ENCODE measurements at regions not wholly inside any gene's neighbourhood (a gene's known extent, or its start where the extent isn't known, plus 50 kb on each side); places are given as distances from the start of the nearest gene placed in this dataset.

DNA sequence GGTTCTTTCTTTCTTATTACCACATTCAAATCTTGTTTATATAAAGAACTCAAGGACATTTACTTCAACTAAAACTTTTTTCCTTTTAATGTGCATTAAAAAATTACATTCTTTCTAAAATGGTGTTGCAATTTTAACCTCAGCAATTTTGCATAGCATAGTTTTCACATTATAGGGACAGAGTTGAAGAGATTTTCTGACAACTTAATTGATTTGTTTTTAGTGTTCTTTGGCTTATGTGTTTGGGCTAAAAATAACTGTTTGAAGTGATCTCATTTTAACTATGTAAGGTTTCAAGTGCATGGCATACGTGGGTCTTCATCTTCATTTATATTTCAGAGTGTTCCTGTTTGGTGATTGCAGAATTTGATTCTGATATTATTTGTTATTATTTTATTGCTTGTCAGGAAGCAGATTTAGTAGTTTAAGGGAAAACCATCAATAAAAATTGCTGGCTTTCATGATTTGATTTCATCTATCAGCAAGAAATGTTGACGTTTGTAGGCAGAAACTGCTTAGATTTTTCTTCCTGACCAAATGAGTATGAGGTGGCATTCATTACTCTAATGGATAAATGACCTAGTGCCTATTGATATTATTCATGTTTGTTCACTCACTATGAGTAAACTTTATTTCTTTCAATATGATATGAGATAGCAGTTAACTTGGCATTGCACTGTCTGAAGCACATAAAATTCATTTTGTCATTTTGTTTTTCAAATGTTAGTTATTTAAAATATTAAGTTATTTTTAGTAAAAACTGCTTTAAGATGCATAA lies 398.4 kb downstream of the NUP35 start:
- H3K27me3 ChIP-seq (replicated peaks; ENCODE audit: insufficient read depth) = no peaks in the 10 kb centered on the region
- H3K4me1 ChIP-seq (ENCODE audit: insufficient read depth) = no peaks in the 10 kb centered on the region
- H3K9ac ChIP-seq = no peak overlapping the region
- no peaks in the 10 kb centered on the region for H3K9me3 ChIP-seq (ENCODE audit: low read depth)
- no peak overlapping the region for H3K4me3 ChIP-seq
- no peaks in the 10 kb centered on the region for H3K79me2 ChIP-seq (ENCODE audit: insufficient read depth)
- no peaks in the 10 kb centered on the region for H3K36me3 ChIP-seq (ENCODE audit: low read depth)
- H3K9me2 ChIP-seq (ENCODE audit: insufficient read depth) = no peaks in the 10 kb centered on the region
- H3F3A ChIP-seq (ENCODE audit: insufficient read depth) = no peaks in the 10 kb centered on the region
- H4K20me1 ChIP-seq (ENCODE audit: insufficient read depth) = no peaks in the 10 kb centered on the region
- TF ChIP-seq EZH2 (IDR thresholded peaks at IDR 0.05; ENCODE audit: insufficient read depth, poor library complexity, severe bottlenecking) (no peak), EZH2phosphoT487 (IDR thresholded peaks at IDR 0.05; ENCODE audit: insufficient read depth, low read depth) (no peak)
- 7 to 8% methylated on average over 2 of the region's 2 CpGs for WGBS, 2 experiments (ENCODE audit: low coverage in 1 of 2, low lambda C conversion rate in 2 of 2, missing lambda C conversion rate in 2 of 2)
- no peak for DNase-seq
- no peak overlapping the region for H3K4me2 ChIP-seq (ENCODE audit: unreplicated experiment)
- no peak overlapping the region for H2AFZ ChIP-seq
- in situ Hi-C loops (cut with MboI) = no loop called here
- H3K27ac ChIP-seq = no peak overlapping the region

DNA sequence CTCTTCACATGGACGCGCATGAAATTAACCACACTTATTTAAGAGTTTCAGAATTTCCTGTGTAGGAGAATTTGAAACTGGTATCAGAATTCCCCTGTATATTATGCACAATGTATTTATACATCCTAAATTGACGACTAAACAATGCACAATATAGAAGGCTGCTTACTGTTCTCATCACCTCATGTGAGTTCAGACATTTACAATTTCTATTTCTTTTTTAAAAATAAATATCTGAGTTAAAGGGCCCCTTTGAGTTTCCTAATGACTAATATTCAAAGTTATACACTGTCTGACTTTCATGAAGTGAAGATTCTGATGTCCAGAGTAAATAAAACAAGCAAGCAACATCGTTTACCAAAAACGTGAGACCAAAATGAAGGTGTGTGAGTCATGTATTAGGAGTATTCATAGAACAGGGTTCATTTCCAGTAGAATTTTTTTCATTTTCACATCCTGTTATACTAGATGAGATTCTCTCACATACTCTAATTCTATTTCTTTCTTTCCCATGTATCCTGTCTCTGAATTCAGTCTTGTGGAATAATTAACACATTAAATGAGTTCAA lies 406.2 kb downstream of the NUP35 start:
- no peak for DNase-seq
- H2AFZ ChIP-seq = no peak overlapping the region
- no peaks in the 10 kb centered on the region for H3K9me3 ChIP-seq (ENCODE audit: low read depth)
- no peak overlapping the region for H3K9ac ChIP-seq
- no peak overlapping the region for H3K4me3 ChIP-seq
- H3K9me2 ChIP-seq (ENCODE audit: insufficient read depth) = no peaks in the 10 kb centered on the region
- H3K4me1 ChIP-seq (ENCODE audit: insufficient read depth) = no peaks in the 10 kb centered on the region
- no peaks in the 10 kb centered on the region; the same call in 1 of the 2 replicates for H3K36me3 ChIP-seq (ENCODE audit: low read depth)
- H4K20me1 ChIP-seq (ENCODE audit: insufficient read depth) = no peaks in the 10 kb centered on the region
- H3F3A ChIP-seq (ENCODE audit: insufficient read depth) = no peaks in the 10 kb centered on the region
- H3K27me3 ChIP-seq (replicated peaks; ENCODE audit: insufficient read depth) = no peaks in the 10 kb centered on the region
- H3K4me2 ChIP-seq (ENCODE audit: unreplicated experiment) = no peak overlapping the region
- H3K79me2 ChIP-seq (ENCODE audit: insufficient read depth) = no peaks in the 10 kb centered on the region
- in situ Hi-C loops (cut with MboI) = no loop called here
- 26 to 28% methylated on average over 5 of the region's 5 CpGs for WGBS, 2 experiments (ENCODE audit: low coverage in 1 of 2, low lambda C conversion rate in 2 of 2, missing lambda C conversion rate in 2 of 2)
- TF ChIP-seq EZH2phosphoT487 (IDR thresholded peaks at IDR 0.05; ENCODE audit: insufficient read depth, low read depth) = no peak
- TF ChIP-seq EZH2 (IDR thresholded peaks at IDR 0.05; ENCODE audit: insufficient read depth, poor library complexity, severe bottlenecking) = no peak
- no peak overlapping the region for H3K27ac ChIP-seq

DNA sequence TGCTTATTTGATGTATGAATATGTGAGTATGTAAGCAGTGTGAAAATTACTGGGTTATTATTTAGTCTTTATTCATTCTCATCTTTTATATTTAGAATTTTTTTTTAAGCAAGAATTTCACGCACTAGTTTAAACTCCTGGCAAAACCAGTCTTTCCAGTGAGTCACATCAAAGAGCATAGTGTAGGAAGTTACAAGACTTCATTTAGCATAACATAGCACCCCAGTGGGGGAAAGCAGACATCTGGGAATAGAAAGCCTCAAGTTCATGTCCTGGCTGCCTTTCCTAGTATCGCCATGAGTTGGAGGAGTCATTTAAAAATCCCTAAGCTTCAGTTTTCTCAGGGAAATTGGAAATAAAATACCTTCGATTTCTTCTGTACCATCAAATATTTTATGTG lies 408.3 kb downstream of the NUP35 start:
- Histone ChIP-seq H3K9me3 (ENCODE audit: low read depth) (no peaks in the 10 kb centered on the region), H4K20me1 (ENCODE audit: insufficient read depth) (no peaks in the 10 kb centered on the region), H3F3A (ENCODE audit: insufficient read depth) (no peaks in the 10 kb centered on the region), H3K36me3 (ENCODE audit: low read depth) (no peaks in the 10 kb centered on the region; the same call in 1 of the 2 replicates), H3K27me3 (replicated peaks; ENCODE audit: insufficient read depth) (no peaks in the 10 kb centered on the region), H3K9me2 (ENCODE audit: insufficient read depth) (no peaks in the 10 kb centered on the region), H3K4me3 (no peak overlapping the region), H3K27ac (no peak overlapping the region), H3K4me1 (ENCODE audit: insufficient read depth) (no peaks in the 10 kb centered on the region), H3K9ac (no peak overlapping the region), H2AFZ (no peak overlapping the region), H3K79me2 (ENCODE audit: insufficient read depth) (no peaks in the 10 kb centered on the region), H3K4me2 (ENCODE audit: unreplicated experiment) (no peak overlapping the region)
- no peak for DNase-seq
- no peak for TF ChIP-seq EZH2 (IDR thresholded peaks at IDR 0.05; ENCODE audit: insufficient read depth, poor library complexity, severe bottlenecking)
- TF ChIP-seq EZH2phosphoT487 (IDR thresholded peaks at IDR 0.05; ENCODE audit: insufficient read depth, low read depth) = no peak
- WGBS, 2 experiments (ENCODE audit: low coverage in 1 of 2, low lambda C conversion rate in 2 of 2, missing lambda C conversion rate in 2 of 2) = 3 to 7% methylated on average over 3 of the region's 3 CpGs
- in situ Hi-C loops (cut with MboI) = no loop called here

DNA sequence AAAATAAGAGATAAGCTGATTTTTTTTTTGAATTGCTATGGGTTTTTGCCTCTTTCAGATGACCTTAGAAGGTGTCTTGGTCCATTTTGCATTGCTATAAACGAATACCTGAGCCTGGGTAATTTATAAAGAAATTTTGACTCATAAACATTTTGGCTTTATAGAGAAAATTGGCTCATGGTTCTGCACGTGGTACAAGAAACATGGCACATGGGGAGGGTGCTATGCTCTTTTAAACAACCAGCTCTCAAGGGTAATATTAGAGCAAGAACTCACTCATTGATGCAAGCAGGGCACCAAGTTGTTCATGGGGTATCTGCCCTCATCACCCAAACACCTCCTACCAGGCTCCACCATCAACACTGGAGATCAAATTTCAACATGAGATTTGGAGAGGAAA lies 408.8 kb downstream of the NUP35 start:
- Histone ChIP-seq H2AFZ (no peak overlapping the region), H3K4me2 (ENCODE audit: unreplicated experiment) (no peak overlapping the region), H3K27me3 (replicated peaks; ENCODE audit: insufficient read depth) (no peaks in the 10 kb centered on the region), H4K20me1 (ENCODE audit: insufficient read depth) (no peaks in the 10 kb centered on the region), H3K4me3 (no peak overlapping the region), H3K27ac (no peak overlapping the region), H3K36me3 (ENCODE audit: low read depth) (no peaks in the 10 kb centered on the region; the same call in 1 of the 2 replicates), H3F3A (ENCODE audit: insufficient read depth) (no peaks in the 10 kb centered on the region), H3K9me3 (ENCODE audit: low read depth) (no peaks in the 10 kb centered on the region), H3K9ac (no peak overlapping the region), H3K79me2 (ENCODE audit: insufficient read depth) (no peaks in the 10 kb centered on the region), H3K4me1 (ENCODE audit: insufficient read depth) (no peaks in the 10 kb centered on the region), H3K9me2 (ENCODE audit: insufficient read depth) (no peaks in the 10 kb centered on the region)
- WGBS, 2 experiments (ENCODE audit: low coverage in 1 of 2, low lambda C conversion rate in 2 of 2, missing lambda C conversion rate in 2 of 2) = 0 to 2% methylated on average over 2 of the region's 2 CpGs
- TF ChIP-seq EZH2phosphoT487 (IDR thresholded peaks at IDR 0.05; ENCODE audit: insufficient read depth, low read depth) (no peak), EZH2 (IDR thresholded peaks at IDR 0.05; ENCODE audit: insufficient read depth, poor library complexity, severe bottlenecking) (no peak)
- no peak for DNase-seq
- in situ Hi-C loops (cut with MboI) = no loop called here

Data from GM23248 (cell line).